GM21737 (cell line): ENCODE measurements at regions not wholly inside any gene's neighbourhood (a gene's known extent, or its start where the extent isn't known, plus 50 kb on each side); places are given as distances from the start of the nearest gene placed in this dataset.
A peak's percentile ranks its signal among the peaks of the same experiment; 100 is the strongest.
"Not testable (repeated sequence)": the region's sequence is repeated elsewhere in the genome, so short reads cannot be mapped to it uniquely, and the experiment has no call there.

ENCODE experiments used
- ATAC-seq: cut with Tn5 transposase; IDR thresholded peaks from one replicate; pipeline ENCODE4 v1.9.1; 2021; ENCODE audit warnings: mild to moderate bottlenecking, moderate library complexity; ENCODE audit not compliant: unreplicated experiment

GRCh38 chr9:64370344-64370743 lies 914.7 kb downstream of the FOXD4L5 start:
- not testable (repeated sequence) for ATAC-seq

GRCh38 chr9:64369644-64370043 lies 915.4 kb downstream of the FOXD4L5 start:
- ATAC-seq, result not testable (repeated sequence)

GRCh38 chr9:64369114-64369513 lies 915.9 kb downstream of the FOXD4L5 start:
- peak; percentile 100 for ATAC-seq

GRCh38 chr9:64368644-64368942 lies 916.4 kb downstream of the FOXD4L5 start:
- not testable (repeated sequence) for ATAC-seq

- not testable (repeated sequence) for ATAC-seq
These were observed 917.0 kb downstream of the FOXD4L5 start for GRCh38 chr9:64367826-64368643.
